IMR-90 (cell line): ENCODE measurements at regions not wholly inside any gene's neighbourhood (a gene's known extent, or its start where the extent isn't known, plus 50 kb on each side); places are given as distances from the start of the nearest gene placed in this dataset.

Experiments used
- ATAC-seq: fragments of 200-7000 bp; cut with Tn5 transposase; 2 replicates; pipeline ENCODE4 v1.9.1; 2020; ENCODE audit warnings: low read depth, mild to moderate bottlenecking, moderate library complexity
- BruUV-seq: library from RNA; stranded (reverse); fragments of 400-500 nt; replicated peaks from 2 replicates; lab custom pipeline; 2021; lab: Mats Ljungman, UMichigan
- CTCF ChIA-PET: fragments of 300-600 bp; formaldehyde crosslinking; extraction: SDS; loops from one replicate; lab custom pipeline; 2021; ENCODE audit warnings: antibody characterized with exemption; lab: Yijun Ruan, JAX
- POLR2A ChIA-PET: fragments of 300-600 bp; sonication (Branson Sonifier 250); formaldehyde crosslinking; loops from one replicate; lab custom pipeline; 2022; ENCODE audit warnings: antibody characterized with exemption; ENCODE audit not compliant: unreplicated experiment; lab: Charles Lee
- DNase-seq: peaks from one replicate; pipeline ENCODE4 v3.0.0; 2013
- H2AFZ ChIP-seq: replicated peaks from 2 replicates; pipeline ENCODE3; 2013; ENCODE audit warnings: low read length, mild to moderate bottlenecking; ENCODE audit not compliant: poor library complexity
- H2AK5ac ChIP-seq: 2 replicates; pipeline ENCODE4 v1.6.1; 2013; ENCODE audit warnings: low read depth, low read length, inconsistent platforms
- H2AK9ac ChIP-seq: replicated peaks from 2 replicates; pipeline ENCODE3; 2013; ENCODE audit warnings: mild to moderate bottlenecking, low read depth, low read length, moderate library complexity; ENCODE audit not compliant: poor library complexity
- H2BK120ac ChIP-seq: 2 replicates; pipeline ENCODE4 v1.6.1; 2013; ENCODE audit warnings: low read depth, low read length, inconsistent platforms
- H2BK15ac ChIP-seq: 3 replicates; pipeline ENCODE4 v1.6.1; 2013; ENCODE audit warnings: low read depth, low read length, inconsistent platforms
- H2BK20ac ChIP-seq: 2 replicates; pipeline ENCODE4 v1.6.1; 2013; ENCODE audit warnings: low read depth, mild to moderate bottlenecking, inconsistent platforms, low read length, moderate library complexity
- H2BK5ac ChIP-seq: 2 replicates; pipeline ENCODE4 v1.6.1; 2013; ENCODE audit warnings: mild to moderate bottlenecking, low read depth, low read length, inconsistent platforms; ENCODE audit not compliant: poor library complexity, severe bottlenecking
- H3K14ac ChIP-seq: replicated peaks from 2 replicates; pipeline ENCODE4 v1.6.1; 2013; ENCODE audit warnings: low read depth, low read length, inconsistent platforms
- H3K18ac ChIP-seq: 2 replicates; pipeline ENCODE4 v1.6.1; 2013; ENCODE audit warnings: low read depth, low read length, control low read depth
- H3K23ac ChIP-seq: 2 replicates; pipeline ENCODE4 v1.6.1; 2013; ENCODE audit warnings: low read depth, low read length, inconsistent platforms
- H3K27ac ChIP-seq: 2 replicates; pipeline ENCODE4 v1.5.1; 2013; ENCODE audit warnings: mild to moderate bottlenecking, control low read depth, low read length; ENCODE audit not compliant: insufficient read depth
- H3K27me3 ChIP-seq: 2 replicates; pipeline ENCODE4 v1.6.1; 2013; ENCODE audit warnings: low read length; ENCODE audit not compliant: control insufficient read depth, insufficient read depth
- H3K36me3 ChIP-seq: 2 replicates; pipeline ENCODE4 v1.6.1; 2013; ENCODE audit warnings: low read length, mixed read lengths; ENCODE audit not compliant: control insufficient read depth, insufficient read depth
- H3K4ac ChIP-seq: 2 replicates; pipeline ENCODE4 v1.6.1; 2013; ENCODE audit warnings: low read depth, low read length, inconsistent platforms
- H3K4me1 ChIP-seq: 2 replicates; pipeline ENCODE4 v1.6.1; 2013; ENCODE audit warnings: low read length, mixed read lengths; ENCODE audit not compliant: control insufficient read depth, insufficient read depth
- H3K4me2 ChIP-seq: 2 replicates; pipeline ENCODE4 v1.6.1; 2013; ENCODE audit warnings: low read depth, mild to moderate bottlenecking, control low read depth, low read length, moderate library complexity
- H3K4me3 ChIP-seq: 2 replicates; pipeline ENCODE4 v1.5.1; 2013; ENCODE audit warnings: low read depth, mild to moderate bottlenecking, control low read depth, low read length, moderate library complexity; ENCODE audit not compliant: insufficient read depth
- H3K56ac ChIP-seq: 2 replicates; pipeline ENCODE4 v1.6.1; 2013; ENCODE audit warnings: low read length, inconsistent platforms; ENCODE audit not compliant: insufficient read depth; ENCODE audit errors: extremely low read depth
- H3K79me1 ChIP-seq, 2 experiments: 2 replicates each; pipeline ENCODE4 v1.6.1; 2013; ENCODE audit warnings: low read length in 2 of 2, inconsistent platforms in 1 of 2, low read depth in 1 of 2
- H3K9ac ChIP-seq: 2 replicates; pipeline ENCODE4 v1.6.1; 2013; ENCODE audit warnings: low read depth, low read length, control low read depth
- H3K9me1 ChIP-seq: 2 replicates; pipeline ENCODE4 v1.6.1; 2013; ENCODE audit warnings: low read length, inconsistent platforms; ENCODE audit not compliant: insufficient read depth
- H3K9me3 ChIP-seq: 2 replicates; pipeline ENCODE4 v1.6.1; 2013; ENCODE audit warnings: low read length; ENCODE audit not compliant: control insufficient read depth, insufficient read depth
- H4K20me1 ChIP-seq: 2 replicates; pipeline ENCODE4 v1.6.1; 2013; ENCODE audit warnings: low read length, inconsistent platforms; ENCODE audit not compliant: insufficient read depth
- H4K5ac ChIP-seq: 2 replicates; pipeline ENCODE4 v1.6.1; 2013; ENCODE audit warnings: mild to moderate bottlenecking, low read depth, low read length, control low read depth
- H4K8ac ChIP-seq, 2 experiments: 2 replicates each; pipeline ENCODE4 v1.6.1; 2013; ENCODE audit warnings: low read depth in 2 of 2, low read length in 2 of 2, control low read depth in 1 of 2, inconsistent platforms in 1 of 2
- H4K91ac ChIP-seq: 2 replicates; pipeline ENCODE4 v1.6.1; 2013; ENCODE audit warnings: low read depth, low read length, inconsistent platforms; ENCODE audit not compliant: insufficient read depth
- BHLHE40 ChIP-seq: fragments of 150-350 bp; IDR thresholded peaks from 2 replicates; pipeline ENCODE4 v1.6.1; 2016; ENCODE audit warnings: mild to moderate bottlenecking, low read depth, low read length
- CEBPB ChIP-seq: IDR thresholded peaks from 2 replicates; pipeline ENCODE4 v1.6.1; 2012; ENCODE audit warnings: low read depth, low read length, improper control_type of control experiment
- CHD1 ChIP-seq: IDR thresholded peaks from 2 replicates; pipeline ENCODE4 v1.6.1; 2012; ENCODE audit warnings: low read depth, low read length, improper control_type of control experiment
- FOS ChIP-seq: fragments of 150-350 bp; IDR thresholded peaks from 2 replicates; pipeline ENCODE4 v1.6.1; 2016; ENCODE audit warnings: low read depth, low read length
- MAFK ChIP-seq: IDR thresholded peaks from 2 replicates; pipeline ENCODE4 v1.6.1; 2012; ENCODE audit warnings: low read depth, low read length, improper control_type of control experiment
- MAZ ChIP-seq: IDR thresholded peaks from 2 replicates; pipeline ENCODE4 v1.6.1; 2012; ENCODE audit warnings: low read depth, mild to moderate bottlenecking, low read length, improper control_type of control experiment, moderate library complexity, borderline replicate concordance
- MXI1 ChIP-seq: IDR thresholded peaks from 2 replicates; pipeline ENCODE4 v1.6.1; 2012; ENCODE audit warnings: low read depth, mild to moderate bottlenecking, low read length, moderate library complexity, borderline replicate concordance
- NFE2L2 ChIP-seq: fragments of 150-350 bp; IDR thresholded peaks from 2 replicates; pipeline ENCODE4 v1.6.1; 2016; ENCODE audit warnings: low read depth, mild to moderate bottlenecking, low read length
- POLR2A ChIP-seq: IDR thresholded peaks from 2 replicates; pipeline ENCODE4 v1.6.1; 2012; ENCODE audit warnings: mild to moderate bottlenecking, low read depth, low read length
- RAD21 ChIP-seq: IDR thresholded peaks from 2 replicates; pipeline ENCODE4 v1.6.1; 2012; ENCODE audit warnings: low read length, improper control_type of control experiment
- RCOR1 ChIP-seq: IDR thresholded peaks from 2 replicates; pipeline ENCODE4 v1.6.1; 2012; ENCODE audit warnings: mild to moderate bottlenecking, low read length, improper control_type of control experiment; ENCODE audit not compliant: insufficient replicate concordance
- RFX5 ChIP-seq: IDR thresholded peaks from 2 replicates; pipeline ENCODE4 v1.8.0; 2012; ENCODE audit warnings: low read depth, mild to moderate bottlenecking, low read length, moderate library complexity
- SMC3 ChIP-seq: fragments of 150-350 bp; IDR thresholded peaks from 2 replicates; pipeline ENCODE4 v1.6.1; 2016; ENCODE audit warnings: low read depth, mild to moderate bottlenecking, antibody characterized with exemption, low read length, moderate library complexity
- dilution Hi-C: fragments of 300-500 bp; cut with HindIII; formaldehyde crosslinking; loops from one replicate; pipeline ENCODE4 v1.14.3; 2018; ENCODE audit warnings: low sequenced_read_pairs; ENCODE audit not compliant: unreplicated experiment
- in situ Hi-C: fragments of 300-500 bp; cut with MboI; formaldehyde crosslinking; loops from 3 replicates; pipeline ENCODE4 v1.14.3; 2019; ENCODE audit warnings: low sequenced_read_pairs, inconsistent platforms, mixed read lengths
- intact Hi-C: fragments of 100-400 bp; cut with micrococcal nuclease; formaldehyde crosslinking; loops from 2 replicates; pipeline ENCODE4 v1.10.0; 2022
- TF ChIP-seq, protein P1 (sequence below): conservative IDR thresholded peaks from 2 replicates; pipeline ENCODE4 v1.5.1; 2012; ENCODE audit warnings: mild to moderate bottlenecking, low read depth, low read length, improper control_type of control experiment
- TF ChIP-seq, protein P2 (sequence below): fragments of 150-350 bp; IDR thresholded peaks from 2 replicates; pipeline ENCODE4 v1.6.1; 2017; ENCODE audit warnings: mild to moderate bottlenecking, antibody characterized with exemption, low read length, low read depth
- TF ChIP-seq, protein P3 (sequence below): fragments of 150-350 bp; IDR thresholded peaks from 2 replicates; pipeline ENCODE4 v1.6.1; 2016; ENCODE audit warnings: low read depth, mild to moderate bottlenecking, low read length, moderate library complexity, borderline replicate concordance

DNA sequence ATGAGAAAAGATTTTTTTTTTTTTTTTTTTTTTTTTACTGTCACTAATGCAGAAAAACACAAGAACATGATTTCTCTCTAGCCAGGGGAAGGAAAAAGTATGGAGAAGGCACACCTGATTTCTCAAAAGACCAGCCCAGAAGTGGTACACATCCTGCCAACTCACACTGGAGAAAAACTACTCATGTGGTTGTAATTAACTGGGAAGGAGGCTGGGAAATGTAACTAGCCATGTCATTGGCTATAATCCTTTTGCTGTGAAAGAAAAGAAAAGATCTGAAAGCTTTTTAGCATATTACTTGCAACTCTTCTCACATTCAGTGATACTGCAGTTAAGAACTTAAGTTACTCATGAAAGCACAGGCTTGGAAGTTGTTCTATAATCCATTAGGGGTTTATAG lies 195.9 kb upstream of the PMFBP1 start:
- DNase-seq (no peak), ATAC-seq (no peak)
- Histone ChIP-seq H3K14ac (no peak overlapping the region), H4K8ac (no peak overlapping the region), H2BK120ac (no peak overlapping the region), H3K56ac (no peak overlapping the region), H3K27me3 (no peaks in the 10 kb centered on the region), H3K9me3 (no peaks in the 10 kb centered on the region), H2AK5ac (no peak overlapping the region), H3K4me2 (no peak overlapping the region), H2BK5ac (no peak overlapping the region), H2AFZ (no peak overlapping the region), H3K27ac (no peak overlapping the region), H4K20me1 (no peaks in the 10 kb centered on the region), H3K4me1 (no peaks in the 10 kb centered on the region), H4K5ac (no peak overlapping the region), H3K79me1 (no peaks in the 10 kb centered on the region), H3K23ac (no peak overlapping the region), H3K4me3 (no peak overlapping the region), H3K18ac (no peak overlapping the region), H4K91ac (no peak overlapping the region), H3K9ac (no peak overlapping the region), H3K4ac (no peak overlapping the region), H3K36me3 (no peaks in the 10 kb centered on the region), H2AK9ac (no peak overlapping the region), H3K9me1 (no peaks in the 10 kb centered on the region), H2BK15ac (no peak overlapping the region), H2BK20ac (no peak overlapping the region)
- ChIA-PET CTCF (interaction anchor here (0.6 kb wide), 1 partner anchor 1857 kb away, joined by 8 read pairs; no protein-coding TSS in a partner anchor), POLR2A (no interaction called here)
- no peak for TF ChIP-seq MXI1
- no peak for TF ChIP-seq MAFK
- TF ChIP-seq SMC3 = no peak
- TF ChIP-seq RFX5 = no peak
- no peak for TF ChIP-seq RCOR1
- TF ChIP-seq, protein P1, sequence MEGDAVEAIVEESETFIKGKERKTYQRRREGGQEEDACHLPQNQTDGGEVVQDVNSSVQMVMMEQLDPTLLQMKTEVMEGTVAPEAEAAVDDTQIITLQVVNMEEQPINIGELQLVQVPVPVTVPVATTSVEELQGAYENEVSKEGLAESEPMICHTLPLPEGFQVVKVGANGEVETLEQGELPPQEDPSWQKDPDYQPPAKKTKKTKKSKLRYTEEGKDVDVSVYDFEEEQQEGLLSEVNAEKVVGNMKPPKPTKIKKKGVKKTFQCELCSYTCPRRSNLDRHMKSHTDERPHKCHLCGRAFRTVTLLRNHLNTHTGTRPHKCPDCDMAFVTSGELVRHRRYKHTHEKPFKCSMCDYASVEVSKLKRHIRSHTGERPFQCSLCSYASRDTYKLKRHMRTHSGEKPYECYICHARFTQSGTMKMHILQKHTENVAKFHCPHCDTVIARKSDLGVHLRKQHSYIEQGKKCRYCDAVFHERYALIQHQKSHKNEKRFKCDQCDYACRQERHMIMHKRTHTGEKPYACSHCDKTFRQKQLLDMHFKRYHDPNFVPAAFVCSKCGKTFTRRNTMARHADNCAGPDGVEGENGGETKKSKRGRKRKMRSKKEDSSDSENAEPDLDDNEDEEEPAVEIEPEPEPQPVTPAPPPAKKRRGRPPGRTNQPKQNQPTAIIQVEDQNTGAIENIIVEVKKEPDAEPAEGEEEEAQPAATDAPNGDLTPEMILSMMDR = no peak
- TF ChIP-seq FOS = no peak
- TF ChIP-seq, protein P2, sequence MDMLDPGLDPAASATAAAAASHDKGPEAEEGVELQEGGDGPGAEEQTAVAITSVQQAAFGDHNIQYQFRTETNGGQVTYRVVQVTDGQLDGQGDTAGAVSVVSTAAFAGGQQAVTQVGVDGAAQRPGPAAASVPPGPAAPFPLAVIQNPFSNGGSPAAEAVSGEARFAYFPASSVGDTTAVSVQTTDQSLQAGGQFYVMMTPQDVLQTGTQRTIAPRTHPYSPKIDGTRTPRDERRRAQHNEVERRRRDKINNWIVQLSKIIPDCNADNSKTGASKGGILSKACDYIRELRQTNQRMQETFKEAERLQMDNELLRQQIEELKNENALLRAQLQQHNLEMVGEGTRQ = no peak
- TF ChIP-seq CHD1 = no peak
- no peak for TF ChIP-seq NFE2L2
- no peak for TF ChIP-seq RAD21
- no peak for TF ChIP-seq BHLHE40
- no peak for TF ChIP-seq POLR2A
- no peak for TF ChIP-seq MAZ
- no peak for TF ChIP-seq CEBPB
- TF ChIP-seq, protein P3, sequence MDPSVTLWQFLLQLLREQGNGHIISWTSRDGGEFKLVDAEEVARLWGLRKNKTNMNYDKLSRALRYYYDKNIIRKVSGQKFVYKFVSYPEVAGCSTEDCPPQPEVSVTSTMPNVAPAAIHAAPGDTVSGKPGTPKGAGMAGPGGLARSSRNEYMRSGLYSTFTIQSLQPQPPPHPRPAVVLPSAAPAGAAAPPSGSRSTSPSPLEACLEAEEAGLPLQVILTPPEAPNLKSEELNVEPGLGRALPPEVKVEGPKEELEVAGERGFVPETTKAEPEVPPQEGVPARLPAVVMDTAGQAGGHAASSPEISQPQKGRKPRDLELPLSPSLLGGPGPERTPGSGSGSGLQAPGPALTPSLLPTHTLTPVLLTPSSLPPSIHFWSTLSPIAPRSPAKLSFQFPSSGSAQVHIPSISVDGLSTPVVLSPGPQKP = no peak
- dilution Hi-C loops (no loop called here), in situ Hi-C loops (no loop called here), intact Hi-C loops (no loop called here)
- no TSS peak for BruUV-seq
